ENCODE measurements at regions not wholly inside any gene's neighbourhood (a gene's known extent, or its start where the extent isn't known, plus 50 kb on each side); places are given as distances from the start of the nearest gene placed in this dataset.

DNA sequence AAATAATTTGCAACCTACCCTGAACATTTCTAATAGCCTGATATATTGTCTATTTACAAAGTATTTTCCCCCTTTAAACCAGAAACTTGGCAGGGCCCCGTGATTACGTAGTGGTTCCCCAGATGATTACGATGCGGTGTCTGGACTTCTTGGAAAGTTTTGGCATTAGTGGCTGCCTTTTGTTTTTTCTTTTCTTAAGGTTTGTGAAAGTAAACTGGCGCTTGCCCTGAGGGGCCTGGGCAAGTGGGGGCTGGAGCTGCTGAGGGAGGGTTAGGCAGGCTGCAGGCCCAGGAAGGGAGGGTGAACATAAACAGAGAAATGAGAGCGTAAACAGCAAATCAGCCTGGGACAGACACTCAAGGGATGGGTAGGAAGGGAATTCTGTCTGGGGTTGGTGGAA, 123.6 kb upstream of the MSX1 start:
- WGBS, 3 donors, result 4 to 23% (median 8%) methylated on average over 6 of the region's 6 CpGs
- peak; percentile 24 to 69 (median 49) for DNase-seq
- intact Hi-C loops (cut with DNase I), result no loop called here

GRCh38 chr4:4735136-4735750, 124.2 kb upstream of the MSX1 start:
- Histone ChIP-seq H3K27ac (no peak overlapping the region), H3K27me3 (no peaks in the 10 kb centered on the region), H3K36me3 (no peaks in the 10 kb centered on the region), H3K4me1 (ENCODE audit: insufficient read depth) (peaks cover 4% of the 10 kb centered on the region), H3K9me3 (no peaks in the 10 kb centered on the region), H3K4me3 (no peak overlapping the region)
- WGBS, 3 donors, result 59 to 70% (median 64%) methylated on average over 9 of the region's 9 CpGs
- intact Hi-C loops (cut with DNase I), result no loop called here
- DNase-seq, result no peak
- TF ChIP-seq CTCF (IDR thresholded peaks at IDR 0.05) (no peak), POLR2A (IDR thresholded peaks at IDR 0.05) (no peak), EP300 (IDR thresholded peaks at IDR 0.05) (no peak)

More for the DNA sequence above, 123.6 kb upstream of the MSX1 start:
- Histone ChIP-seq H3K4me1 (ENCODE audit: insufficient read depth) (peaks cover 4% of the 10 kb centered on the region), H3K36me3 (no peaks in the 10 kb centered on the region), H3K27me3 (no peaks in the 10 kb centered on the region), H3K4me3 (no peak overlapping the region), H3K9me3 (no peaks in the 10 kb centered on the region), H3K27ac (no peak overlapping the region)
- TF ChIP-seq POLR2A (IDR thresholded peaks at IDR 0.05) (no peak), CTCF (IDR thresholded peaks at IDR 0.05) (no peak), EP300 (IDR thresholded peaks at IDR 0.05) (no peak)

GRCh38 chr4:4734425-4734824, 125.0 kb upstream of the MSX1 start:
- TF ChIP-seq EP300 (IDR thresholded peaks at IDR 0.05), result no peak
- no peak for TF ChIP-seq POLR2A (IDR thresholded peaks at IDR 0.05)
- TF ChIP-seq CTCF (IDR thresholded peaks at IDR 0.05), result no peak
- Histone ChIP-seq H3K4me3 (no peak overlapping the region), H3K27me3 (no peaks in the 10 kb centered on the region), H3K36me3 (no peaks in the 10 kb centered on the region), H3K9me3 (no peaks in the 10 kb centered on the region), H3K4me1 (ENCODE audit: insufficient read depth) (peaks cover 4% of the 10 kb centered on the region), H3K27ac (no peak overlapping the region)
- intact Hi-C loops (cut with DNase I), result no loop called here
- no peak for DNase-seq
- WGBS, 3 donors, result 59 to 67% (median 65%) methylated on average over 5 of the region's 5 CpGs

DNA sequence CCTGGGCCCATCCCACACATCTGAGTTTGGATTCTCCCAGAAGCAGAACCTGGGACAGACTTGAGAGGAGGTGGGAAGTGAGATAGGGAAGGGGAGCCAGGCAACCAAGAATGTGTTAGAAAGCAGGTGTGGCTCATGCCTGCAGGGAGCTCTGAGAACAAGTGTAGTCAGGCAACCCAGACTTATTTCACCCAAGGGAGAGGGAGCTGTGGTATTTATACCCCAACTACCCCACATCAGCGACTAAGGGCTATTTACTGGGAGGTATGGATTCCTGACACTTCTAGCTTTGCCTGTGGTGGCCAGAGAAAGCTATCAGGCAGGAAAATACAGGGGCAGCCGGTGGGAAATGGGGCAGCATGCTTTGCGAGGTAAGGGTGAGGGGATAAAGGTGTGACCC, 125.8 kb upstream of the MSX1 start:
- H3K4me1 ChIP-seq (ENCODE audit: insufficient read depth), result peaks cover 4% of the 10 kb centered on the region
- intact Hi-C loops (cut with DNase I), result no loop called here
- H3K9me3 ChIP-seq, result no peaks in the 10 kb centered on the region
- no peak overlapping the region for H3K4me3 ChIP-seq
- no peaks in the 10 kb centered on the region for H3K36me3 ChIP-seq
- DNase-seq, result no peak
- no peak overlapping the region for H3K27ac ChIP-seq
- no peaks in the 10 kb centered on the region for H3K27me3 ChIP-seq
- 88 to 98% (median 95%) methylated on average over 3 of the region's 3 CpGs for WGBS, 3 donors
- no peak for TF ChIP-seq EP300 (IDR thresholded peaks at IDR 0.05)
- no peak for TF ChIP-seq POLR2A (IDR thresholded peaks at IDR 0.05)
- TF ChIP-seq CTCF (IDR thresholded peaks at IDR 0.05), result no peak

All from ovary (tissue), 7 donors.